ENCODE measurements at regions not wholly inside any gene's neighbourhood (a gene's known extent, or its start where the extent isn't known, plus 50 kb on each side); places are given as distances from the start of the nearest gene placed in this dataset.

DNA sequence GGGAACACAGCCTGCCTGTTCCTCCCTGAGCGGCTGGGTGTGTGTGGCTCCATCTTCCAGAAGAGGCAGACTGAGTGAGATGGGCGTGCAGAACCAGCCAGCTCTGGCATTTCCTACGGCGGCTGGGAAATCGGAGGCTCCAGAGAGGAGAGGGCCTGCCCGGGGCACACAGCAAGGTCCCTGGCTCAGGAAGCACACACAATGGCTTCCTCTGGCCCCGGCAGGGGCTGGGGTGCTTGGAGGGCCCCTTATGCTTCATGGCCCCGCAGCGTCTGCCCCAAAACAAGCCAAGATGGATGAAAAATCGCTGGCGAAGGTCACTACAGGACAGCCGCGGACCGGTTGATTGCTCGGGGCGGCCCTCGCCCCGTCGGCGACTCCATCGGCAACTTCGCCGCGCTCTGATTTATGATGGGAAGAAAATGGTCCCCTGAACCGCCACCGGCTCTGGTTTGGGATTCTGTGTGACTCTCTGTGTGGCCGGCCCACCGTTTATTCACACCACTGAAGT, 191.5 kb upstream of the C14orf180 start:
- no peaks in the 10 kb centered on the region for H3K9me3 ChIP-seq (replicated peaks; ENCODE audit: control insufficient read depth, insufficient read depth, low read depth, low read length)
- no peak overlapping the region for H3K4me2 ChIP-seq (ENCODE audit: insufficient read depth, low read length)
- peaks cover 0 to 5% of the 10 kb centered on the region in 2 experiments; a peak in 1 of 5 replicates for H3K4me1 ChIP-seq (replicated peaks in 1 of 2; ENCODE audit: control insufficient read depth in 2 of 2, insufficient read depth in 2 of 2, low read length in 2 of 2)
- in situ Hi-C loops (cut with MboI): no loop called here
- no peak overlapping the region for H3K27ac ChIP-seq (ENCODE audit: extremely low read depth, low read depth, low read length)
- H3K9ac ChIP-seq (ENCODE audit: insufficient read depth in 1 of 2, low read depth in 2 of 2, low read length in 2 of 2): no peak overlapping the region
- DNase-seq (ENCODE audit: extremely low read depth in 1 of 4, low spot score in 3 of 4) (no peak), FAIRE-seq (no peak), ATAC-seq (no peak)
- H3K79me2 ChIP-seq (ENCODE audit: control insufficient read depth, insufficient read depth, low read length): no peaks in the 10 kb centered on the region
- H3K9me1 ChIP-seq (ENCODE audit: control insufficient read depth, insufficient read depth, low read length): no peaks in the 10 kb centered on the region
- POLR2A ChIA-PET: no interaction called here
- WGBS (ENCODE audit: insufficient coverage, low coverage, missing lambda C conversion rate): 2% methylated on average over 25 of the region's 28 CpGs
- no peak overlapping the region for H2AFZ ChIP-seq (ENCODE audit: low read depth, low read length)
- no peaks in the 10 kb centered on the region for H3K36me3 ChIP-seq (ENCODE audit: control insufficient read depth, insufficient read depth, low read length)
- CTCF ChIA-PET (ENCODE audit: low intra/inter-chr PET ratio): no interaction called here
- TF ChIP-seq PHF20 (IDR thresholded peaks at IDR 0.05; ENCODE audit: partially characterized antibody) (no peak), SMARCC2 (IDR thresholded peaks at IDR 0.05; ENCODE audit: low read depth) (no peak), FIP1L1 (IDR thresholded peaks at IDR 0.05; ENCODE audit: low read depth, low read length, poor library complexity, severe bottlenecking) (no peak)
- intact Hi-C loops (cut with micrococcal nuclease): no loop called here
- BruUV-seq (replicated peaks): no TSS peak
- H4K20me1 ChIP-seq (replicated peaks; ENCODE audit: control insufficient read depth, insufficient read depth, low read length): no peaks in the 10 kb centered on the region
- H3K4me3 ChIP-seq: no peak overlapping the region
- peaks cover 5 to 81% of the 10 kb centered on the region in 2 experiments; a peak in 3 of 5 replicates for H3K27me3 ChIP-seq (ENCODE audit: control insufficient read depth in 2 of 2, insufficient read depth in 2 of 2, low read length in 2 of 2)

DNA sequence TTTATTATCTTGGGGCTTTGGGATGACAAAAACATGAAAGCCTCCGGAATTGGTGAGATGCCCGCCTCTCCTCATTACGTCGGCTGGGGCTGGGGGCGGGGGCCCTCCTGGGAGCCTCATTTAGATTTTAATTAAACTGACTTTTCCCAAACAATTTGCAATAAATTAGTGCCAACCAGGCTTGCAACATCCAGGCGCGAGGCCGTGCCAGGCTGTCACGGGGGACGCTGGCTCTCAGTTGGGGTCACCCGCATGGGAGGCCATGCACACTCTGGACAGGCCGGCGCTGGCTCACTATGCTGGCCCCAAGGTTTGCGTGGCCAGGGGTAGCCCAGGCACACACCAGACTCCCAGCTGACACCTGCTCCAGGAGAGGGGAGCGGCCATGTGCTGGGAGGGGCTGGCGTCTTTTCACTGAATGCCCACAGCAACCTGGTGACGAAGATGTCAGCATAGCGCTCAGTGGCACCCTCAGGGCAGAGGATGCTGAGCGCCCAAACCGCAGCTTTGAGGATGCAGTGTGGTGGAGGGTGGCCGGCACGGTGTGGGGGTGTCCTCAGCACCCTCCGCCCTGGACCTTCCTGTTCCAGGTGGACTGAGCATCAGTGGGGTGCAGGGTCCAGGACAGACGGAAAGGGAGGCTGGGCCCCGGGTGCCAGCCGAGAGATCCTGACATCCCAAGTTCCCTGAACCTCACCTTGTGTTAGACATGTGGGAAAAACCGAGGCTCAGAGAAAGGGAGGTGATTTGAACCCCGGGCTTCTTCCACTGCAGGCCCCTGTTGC, 190.8 kb upstream of the C14orf180 start:
- intact Hi-C loops (cut with micrococcal nuclease): no loop called here
- Histone ChIP-seq H4K20me1 (replicated peaks; ENCODE audit: control insufficient read depth, insufficient read depth, low read length) (no peaks in the 10 kb centered on the region), H3K9me1 (ENCODE audit: control insufficient read depth, insufficient read depth, low read length) (no peaks in the 10 kb centered on the region), H3K4me2 (ENCODE audit: insufficient read depth, low read length) (no peak overlapping the region), H3K27me3 (ENCODE audit: control insufficient read depth in 2 of 2, insufficient read depth in 2 of 2, low read length in 2 of 2) (peaks cover 5 to 80% of the 10 kb centered on the region in 2 experiments; a peak in 3 of 5 replicates), H3K4me3 (no peak overlapping the region), H3K9me3 (replicated peaks; ENCODE audit: control insufficient read depth, insufficient read depth, low read depth, low read length) (no peaks in the 10 kb centered on the region), H3K27ac (ENCODE audit: extremely low read depth, low read depth, low read length) (no peak overlapping the region), H3K4me1 (replicated peaks in 1 of 2; ENCODE audit: control insufficient read depth in 2 of 2, insufficient read depth in 2 of 2, low read length in 2 of 2) (peaks cover 0 to 4% of the 10 kb centered on the region in 2 experiments; a peak in 1 of 5 replicates), H2AFZ (ENCODE audit: low read depth, low read length) (no peak overlapping the region), H3K79me2 (ENCODE audit: control insufficient read depth, insufficient read depth, low read length) (no peaks in the 10 kb centered on the region), H3K36me3 (ENCODE audit: control insufficient read depth, insufficient read depth, low read length) (no peaks in the 10 kb centered on the region), H3K9ac (ENCODE audit: insufficient read depth in 1 of 2, low read depth in 2 of 2, low read length in 2 of 2) (no peak overlapping the region)
- WGBS (ENCODE audit: insufficient coverage, low coverage, missing lambda C conversion rate): 0% methylated on average over 19 of the region's 28 CpGs
- ChIA-PET CTCF (ENCODE audit: low intra/inter-chr PET ratio) (no interaction called here), POLR2A (no interaction called here)
- no TSS peak for BruUV-seq (replicated peaks)
- no peak for FAIRE-seq
- no peak for ATAC-seq
- DNase-seq (ENCODE audit: extremely low read depth in 1 of 4, low spot score in 3 of 4): no peak
- in situ Hi-C loops (cut with MboI): no loop called here
- TF ChIP-seq RHOXF2B (CRISPR knock-in tag; conservative IDR thresholded peaks at IDR 0.05) (no peak), ZNF282 (CRISPR knock-in tag; IDR thresholded peaks at IDR 0.05) (no peak), NFE2 (IDR thresholded peaks at IDR 0.05; ENCODE audit: low read depth) (no peak), SUPT5H (IDR thresholded peaks at IDR 0.05) (no peak)
- TF ChIP-seq, protein P1, sequence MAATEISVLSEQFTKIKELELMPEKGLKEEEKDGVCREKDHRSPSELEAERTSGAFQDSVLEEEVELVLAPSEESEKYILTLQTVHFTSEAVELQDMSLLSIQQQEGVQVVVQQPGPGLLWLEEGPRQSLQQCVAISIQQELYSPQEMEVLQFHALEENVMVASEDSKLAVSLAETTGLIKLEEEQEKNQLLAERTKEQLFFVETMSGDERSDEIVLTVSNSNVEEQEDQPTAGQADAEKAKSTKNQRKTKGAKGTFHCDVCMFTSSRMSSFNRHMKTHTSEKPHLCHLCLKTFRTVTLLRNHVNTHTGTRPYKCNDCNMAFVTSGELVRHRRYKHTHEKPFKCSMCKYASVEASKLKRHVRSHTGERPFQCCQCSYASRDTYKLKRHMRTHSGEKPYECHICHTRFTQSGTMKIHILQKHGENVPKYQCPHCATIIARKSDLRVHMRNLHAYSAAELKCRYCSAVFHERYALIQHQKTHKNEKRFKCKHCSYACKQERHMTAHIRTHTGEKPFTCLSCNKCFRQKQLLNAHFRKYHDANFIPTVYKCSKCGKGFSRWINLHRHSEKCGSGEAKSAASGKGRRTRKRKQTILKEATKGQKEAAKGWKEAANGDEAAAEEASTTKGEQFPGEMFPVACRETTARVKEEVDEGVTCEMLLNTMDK (IDR thresholded peaks at IDR 0.05; ENCODE audit: borderline replicate concordance, insufficient read depth, low read depth, low read length, poor library complexity, severe bottlenecking): no peak
- TF ChIP-seq, protein P2, sequence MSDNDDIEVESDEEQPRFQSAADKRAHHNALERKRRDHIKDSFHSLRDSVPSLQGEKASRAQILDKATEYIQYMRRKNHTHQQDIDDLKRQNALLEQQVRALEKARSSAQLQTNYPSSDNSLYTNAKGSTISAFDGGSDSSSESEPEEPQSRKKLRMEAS (CRISPR knock-in tag; IDR thresholded peaks at IDR 0.05): no peak

All from K562 (cell line).